H9 (cell line): ENCODE measurements at regions not wholly inside any gene's neighbourhood (a gene's known extent, or its start where the extent isn't known, plus 50 kb on each side); places are given as distances from the start of the nearest gene placed in this dataset.

Experiments used
- DNase-seq: peaks from one replicate; pipeline ENCODE4 v3.0.0-alpha.2; 2017
- H2AFZ ChIP-seq: one replicate; pipeline ENCODE4 v1.6.1; 2013; ENCODE audit warnings: mild to moderate bottlenecking, low read length, control low read depth, moderate library complexity
- H2AK5ac ChIP-seq: 2 replicates; pipeline ENCODE4 v1.6.1; 2013; ENCODE audit warnings: low read length, control low read depth, mixed read lengths; ENCODE audit not compliant: insufficient read length
- H2BK120ac ChIP-seq: one replicate; pipeline ENCODE4 v1.6.1; 2013; ENCODE audit warnings: low read depth, mild to moderate bottlenecking, low read length, control low read depth, inconsistent platforms; ENCODE audit not compliant: poor library complexity, severe bottlenecking
- H2BK12ac ChIP-seq: 2 replicates; pipeline ENCODE4 v1.6.1; 2013; ENCODE audit warnings: low read length, control low read depth, mixed read lengths, low read depth; ENCODE audit not compliant: insufficient read length
- H2BK15ac ChIP-seq: 2 replicates; pipeline ENCODE4 v1.6.1; 2013; ENCODE audit warnings: low read depth, low read length, control low read depth
- H2BK20ac ChIP-seq: one replicate; pipeline ENCODE4 v1.6.1; 2013; ENCODE audit warnings: low read depth, mild to moderate bottlenecking, low read length, control low read depth, inconsistent platforms; ENCODE audit not compliant: poor library complexity, severe bottlenecking
- H2BK5ac ChIP-seq: 2 replicates; pipeline ENCODE4 v1.6.1; 2013; ENCODE audit warnings: low read length, control low read depth, mixed read lengths; ENCODE audit not compliant: insufficient read length
- H3K14ac ChIP-seq: 2 replicates; pipeline ENCODE4 v1.6.1; 2013; ENCODE audit warnings: low read length, control low read depth; ENCODE audit not compliant: insufficient read depth
- H3K18ac ChIP-seq: 2 replicates; pipeline ENCODE4 v1.6.1; 2013; ENCODE audit warnings: low read depth, mild to moderate bottlenecking, mixed read lengths, low read length, control low read depth; ENCODE audit not compliant: insufficient read length
- H3K23ac ChIP-seq: 2 replicates; pipeline ENCODE4 v1.6.1; 2013; ENCODE audit warnings: low read length, control low read depth, mixed read lengths, low read depth; ENCODE audit not compliant: insufficient read length
- H3K23me2 ChIP-seq: 2 replicates; pipeline ENCODE4 v1.6.1; 2013; ENCODE audit warnings: low read depth, mild to moderate bottlenecking, mixed read lengths, low read length, control low read depth; ENCODE audit not compliant: insufficient read length, poor library complexity, severe bottlenecking
- H3K27ac ChIP-seq: 2 replicates; pipeline ENCODE4 v1.5.1; 2013; ENCODE audit warnings: low read length, control low read depth, mixed read lengths, low read depth; ENCODE audit not compliant: insufficient read length
- H3K27me3 ChIP-seq: 2 replicates; pipeline ENCODE4 v1.6.1; 2013; ENCODE audit warnings: low read length, control low read depth, inconsistent platforms; ENCODE audit not compliant: insufficient read depth
- H3K4ac ChIP-seq: 2 replicates; pipeline ENCODE4 v1.6.1; 2013; ENCODE audit warnings: low read depth, mild to moderate bottlenecking, control low read depth, inconsistent platforms, low read length, moderate library complexity
- H3K4me1 ChIP-seq: 2 replicates; pipeline ENCODE4 v1.6.1; 2013; ENCODE audit warnings: low read length, control low read depth, inconsistent platforms; ENCODE audit not compliant: insufficient read depth
- H3K4me2 ChIP-seq: 2 replicates; pipeline ENCODE4 v1.6.1; 2013; ENCODE audit warnings: low read length, control low read depth, mixed read lengths; ENCODE audit not compliant: insufficient read length, insufficient read depth
- H3K56ac ChIP-seq: 2 replicates; pipeline ENCODE4 v1.6.1; 2013; ENCODE audit warnings: low read depth, mild to moderate bottlenecking, mixed read lengths, low read length, control low read depth; ENCODE audit not compliant: insufficient read length
- H3K79me1 ChIP-seq: 2 replicates; pipeline ENCODE4 v1.6.1; 2013; ENCODE audit warnings: low read depth, mild to moderate bottlenecking, moderate library complexity, low read length, control low read depth, inconsistent platforms; ENCODE audit not compliant: insufficient read depth, poor library complexity, severe bottlenecking
- H3K79me2 ChIP-seq: 2 replicates; pipeline ENCODE4 v1.6.1; 2013; ENCODE audit warnings: low read length, control low read depth, inconsistent platforms; ENCODE audit not compliant: insufficient read depth
- H3K9ac ChIP-seq: 2 replicates; pipeline ENCODE4 v1.6.1; 2013; ENCODE audit warnings: low read length, control low read depth, mixed read lengths; ENCODE audit not compliant: insufficient read length; ENCODE audit errors: extremely low read depth
- H3K9me3 ChIP-seq: one replicate; pipeline ENCODE4 v1.6.1; 2013; ENCODE audit warnings: low read depth, low read length, inconsistent platforms; ENCODE audit not compliant: control insufficient read depth
- H3T11ph ChIP-seq: one replicate; pipeline ENCODE4 v1.6.1; 2013; ENCODE audit warnings: mild to moderate bottlenecking, low read length, control low read depth, inconsistent platforms
- H4K20me1 ChIP-seq: one replicate; pipeline ENCODE4 v1.6.1; 2013; ENCODE audit not compliant: control insufficient read depth, insufficient read length, insufficient read depth
- H4K5ac ChIP-seq: 2 replicates; pipeline ENCODE4 v1.6.1; 2013; ENCODE audit warnings: low read depth, mild to moderate bottlenecking, mixed read lengths, low read length, control low read depth; ENCODE audit not compliant: insufficient read length
- H4K8ac ChIP-seq: replicated peaks from 2 replicates; pipeline ENCODE4 v1.6.1; 2013; ENCODE audit warnings: low read length, control low read depth, mixed read lengths, low read depth; ENCODE audit not compliant: insufficient read length
- H4K91ac ChIP-seq: 2 replicates; pipeline ENCODE4 v1.6.1; 2013; ENCODE audit warnings: low read depth, mild to moderate bottlenecking, moderate library complexity, mixed read lengths, low read length, control low read depth; ENCODE audit not compliant: insufficient read length
- H3K27ac Mint-ChIP-seq, 3 experiments: 2 replicates in 2 of 3; 3 replicates in 1 of 3; pipeline ENCODE4 v1.8.0; 2020 to 2021; ENCODE audit warnings: mixed read lengths in 3 of 3, mild to moderate bottlenecking in 1 of 3, moderate library complexity in 1 of 3
- H3K27me3 Mint-ChIP-seq: 2 replicates; pipeline ENCODE4 v1.8.0; 2021; ENCODE audit warnings: low read depth, mild to moderate bottlenecking, moderate library complexity, mixed read lengths
- H3K36me3 Mint-ChIP-seq, 3 experiments: 2 replicates in 2 of 3; 3 replicates in 1 of 3; pipeline ENCODE4 v1.8.0; 2020 to 2021; ENCODE audit warnings: low read depth in 3 of 3, mixed read lengths in 3 of 3; ENCODE audit not compliant: insufficient read depth in 1 of 3
- H3K4me1 Mint-ChIP-seq, 2 experiments: 2 replicates each; pipeline ENCODE4 v1.8.0; 2020; ENCODE audit warnings: mixed read lengths in 2 of 2
- H3K4me3 Mint-ChIP-seq, 2 experiments: 2 replicates in 1 of 2; 3 replicates in 1 of 2; pipeline ENCODE4 v1.8.0; 2020 to 2021; ENCODE audit warnings: mild to moderate bottlenecking in 2 of 2, mixed read lengths in 2 of 2, moderate library complexity in 1 of 2
- H3K9me3 Mint-ChIP-seq, 2 experiments: 2 replicates in 1 of 2; 3 replicates in 1 of 2; pipeline ENCODE4 v1.8.0; 2020; ENCODE audit warnings: mild to moderate bottlenecking in 2 of 2, mixed read lengths in 2 of 2, moderate library complexity in 1 of 2
- WGBS: extraction: QIAGEN DNeasy Blood & Tissue Kit; methylation state at CpG from one replicate; pipeline ENCODE4 v1.1.7; 2013; ENCODE audit warnings: missing lambda C conversion rate, low lambda C conversion rate, mixed read lengths; ENCODE audit not compliant: insufficient read length; ENCODE audit errors: extremely low coverage; 5-methylcytosine and 5-hydroxymethylcytosine counted together
- TF ChIP-seq, protein P1 (sequence below): fragments of 200-600 bp; sonication (generic); conservative IDR thresholded peaks from 3 replicates; pipeline ENCODE4 v1.8.0; 2021; ENCODE audit warnings: antibody characterized with exemption, mild to moderate bottlenecking

DNA sequence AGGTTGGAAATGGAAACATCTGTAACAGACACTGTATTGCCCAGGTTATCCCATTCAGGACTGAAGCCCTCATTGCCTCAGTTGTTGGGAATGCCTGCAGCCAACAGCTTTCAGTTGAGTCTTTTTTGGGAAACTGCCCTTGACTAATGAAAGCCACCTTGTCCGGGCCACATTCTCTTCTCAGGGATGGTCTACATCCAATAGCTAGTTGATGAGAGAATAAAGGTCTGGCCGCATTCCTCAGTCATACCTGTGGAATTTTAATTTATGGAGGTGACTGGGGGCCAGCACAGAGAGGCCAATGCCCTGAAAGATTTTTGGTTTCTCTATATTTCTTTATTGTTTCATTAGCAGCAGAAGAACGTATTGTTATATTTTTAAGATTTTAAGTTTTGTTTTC lies 147.6 kb upstream of the MSX1 start:
- Histone ChIP-seq H2BK120ac (no peak overlapping the region), H3K9ac (no peak overlapping the region), H2BK5ac (no peak overlapping the region), H3K79me1 (no peaks in the 10 kb centered on the region), H4K20me1 (no peaks in the 10 kb centered on the region), H3K27ac (no peak overlapping the region), H3K23me2 (no peaks in the 10 kb centered on the region), H4K5ac (no peak overlapping the region), H4K91ac (no peak overlapping the region), H3K14ac (no peak overlapping the region), H3K4me2 (no peak overlapping the region), H3K4me1 (no peaks in the 10 kb centered on the region), H2AK5ac (no peak overlapping the region), H2BK15ac (no peak overlapping the region), H3K18ac (no peak overlapping the region), H3K27me3 (no peaks in the 10 kb centered on the region), H2BK12ac (peak overlapping the region; percentile 58), H3K4ac (no peak overlapping the region), H3K56ac (no peak overlapping the region), H4K8ac (no peak overlapping the region), H3T11ph (no peak overlapping the region), H3K9me3 (no peaks in the 10 kb centered on the region), H3K23ac (no peak overlapping the region), H3K79me2 (no peaks in the 10 kb centered on the region), H2BK20ac (no peak overlapping the region), H2AFZ (no peak overlapping the region)
- Mint-ChIP-seq H3K27ac (no peak overlapping the region), H3K36me3 (no peaks in the 10 kb centered on the region; a peak in 1 of 7 replicates), H3K9me3 (no peaks in the 10 kb centered on the region), H3K4me3 (no peak overlapping the region), H3K27me3 (peaks cover 73% of the 10 kb centered on the region), H3K4me1 (peaks cover 7 to 12% of the 10 kb centered on the region in 2 experiments)
- DNase-seq = no peak
- no CpG with 5 or more reads among the region's 3 CpGs for WGBS
- TF ChIP-seq, protein P1, sequence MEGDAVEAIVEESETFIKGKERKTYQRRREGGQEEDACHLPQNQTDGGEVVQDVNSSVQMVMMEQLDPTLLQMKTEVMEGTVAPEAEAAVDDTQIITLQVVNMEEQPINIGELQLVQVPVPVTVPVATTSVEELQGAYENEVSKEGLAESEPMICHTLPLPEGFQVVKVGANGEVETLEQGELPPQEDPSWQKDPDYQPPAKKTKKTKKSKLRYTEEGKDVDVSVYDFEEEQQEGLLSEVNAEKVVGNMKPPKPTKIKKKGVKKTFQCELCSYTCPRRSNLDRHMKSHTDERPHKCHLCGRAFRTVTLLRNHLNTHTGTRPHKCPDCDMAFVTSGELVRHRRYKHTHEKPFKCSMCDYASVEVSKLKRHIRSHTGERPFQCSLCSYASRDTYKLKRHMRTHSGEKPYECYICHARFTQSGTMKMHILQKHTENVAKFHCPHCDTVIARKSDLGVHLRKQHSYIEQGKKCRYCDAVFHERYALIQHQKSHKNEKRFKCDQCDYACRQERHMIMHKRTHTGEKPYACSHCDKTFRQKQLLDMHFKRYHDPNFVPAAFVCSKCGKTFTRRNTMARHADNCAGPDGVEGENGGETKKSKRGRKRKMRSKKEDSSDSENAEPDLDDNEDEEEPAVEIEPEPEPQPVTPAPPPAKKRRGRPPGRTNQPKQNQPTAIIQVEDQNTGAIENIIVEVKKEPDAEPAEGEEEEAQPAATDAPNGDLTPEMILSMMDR = no peak
